ENCODE measurements at regions not wholly inside any gene's neighbourhood (a gene's known extent, or its start where the extent isn't known, plus 50 kb on each side); places are given as distances from the start of the nearest gene placed in this dataset.

DNA sequence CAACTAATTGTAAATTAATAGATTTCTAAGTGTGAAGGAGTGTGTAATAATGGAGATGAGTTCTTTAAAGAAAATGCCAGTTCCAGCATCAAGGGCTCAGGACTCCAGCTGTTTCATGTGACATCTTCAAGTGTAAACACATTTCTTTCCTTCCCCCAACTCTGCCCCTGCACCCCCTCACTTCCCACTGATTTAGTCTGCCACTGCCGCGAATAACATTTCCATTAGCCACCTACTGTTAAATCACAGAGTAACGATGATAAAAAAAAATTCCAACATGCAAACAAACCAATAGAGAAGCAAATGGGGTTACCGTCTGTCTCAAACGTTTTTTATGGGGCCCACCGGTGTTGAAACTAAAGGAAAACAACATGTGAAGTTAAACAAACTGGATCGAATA, 414.3 kb downstream of the SAMD5 start:
- no peak overlapping the region for H3K27ac ChIP-seq
- no peak for ATAC-seq
- intact Hi-C loops (cut with DNase I) = no loop called here
- no peak for DNase-seq
- H3K4me3 ChIP-seq = no peak overlapping the region
- WGBS, 2 donors = 37 to 49% methylated on average over 7 of the region's 7 CpGs
- no peaks in the 10 kb centered on the region for H3K36me3 ChIP-seq (replicated peaks in 1 of 2; ENCODE audit: insufficient read depth in 1 of 2, low read depth in 2 of 2)
- H3K27me3 ChIP-seq = no peaks in the 10 kb centered on the region
- no peaks in the 10 kb centered on the region for H3K9me3 ChIP-seq
- TF ChIP-seq CTCF (IDR thresholded peaks at IDR 0.05) (no peak), POLR2A (IDR thresholded peaks at IDR 0.05) (no peak)
- H3K4me1 ChIP-seq = no peaks in the 10 kb centered on the region

DNA sequence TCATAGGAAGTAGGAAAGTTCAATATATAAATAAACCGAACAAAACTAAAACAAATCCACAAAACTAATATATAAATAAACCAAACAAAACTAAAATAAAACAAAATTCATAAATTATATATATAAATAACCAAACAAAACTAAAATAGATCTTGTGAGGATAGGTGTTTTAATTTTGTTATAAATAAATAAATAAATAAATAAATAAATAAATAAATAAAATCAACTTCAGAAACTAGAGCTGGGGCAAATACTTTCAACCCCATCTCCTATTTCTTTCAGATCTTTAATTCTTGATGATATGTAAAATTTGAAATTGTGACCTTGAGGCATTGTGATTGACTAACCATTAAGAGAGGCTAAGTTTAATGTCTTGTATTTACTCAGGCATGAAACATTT, 416.1 kb downstream of the SAMD5 start:
- no peak overlapping the region for H3K27ac ChIP-seq
- no peak overlapping the region for H3K4me3 ChIP-seq
- TF ChIP-seq CTCF (IDR thresholded peaks at IDR 0.05) (no peak), POLR2A (IDR thresholded peaks at IDR 0.05) (no peak)
- H3K27me3 ChIP-seq = no peaks in the 10 kb centered on the region
- DNase-seq (no peak), ATAC-seq (no peak)
- H3K36me3 ChIP-seq (replicated peaks in 1 of 2; ENCODE audit: insufficient read depth in 1 of 2, low read depth in 2 of 2) = no peaks in the 10 kb centered on the region
- H3K9me3 ChIP-seq = no peaks in the 10 kb centered on the region
- intact Hi-C loops (cut with DNase I) = no loop called here
- whole genome bisulfite sequencing, 2 donors = 90 to 93% methylated on average over 1 of the region's 1 CpG
- no peaks in the 10 kb centered on the region for H3K4me1 ChIP-seq

DNA sequence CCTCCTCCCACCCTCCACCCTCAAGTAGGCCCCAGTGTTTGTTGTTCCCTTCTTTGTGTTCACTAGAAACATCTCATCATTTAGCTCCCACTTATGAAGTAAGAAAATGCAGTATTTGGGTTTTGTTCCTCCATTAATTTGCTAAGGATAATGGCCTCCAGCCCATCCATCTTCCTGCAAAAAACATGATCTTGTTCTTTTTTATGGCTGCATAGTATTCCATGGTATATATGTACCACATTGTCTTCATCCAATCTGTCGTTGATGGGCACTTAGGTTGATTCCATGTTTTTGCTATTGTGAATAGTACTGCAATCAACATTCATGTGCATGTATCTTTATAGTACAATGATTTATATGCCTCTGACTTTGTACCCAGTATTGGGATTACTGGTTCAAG, 416.8 kb upstream of the SASH1 start:
- no peaks in the 10 kb centered on the region for H3K36me3 ChIP-seq (replicated peaks in 1 of 2; ENCODE audit: insufficient read depth in 1 of 2, low read depth in 2 of 2)
- ATAC-seq (no peak), DNase-seq (no peak)
- intact Hi-C loops (cut with DNase I) = no loop called here
- no peaks in the 10 kb centered on the region for H3K9me3 ChIP-seq
- 55 to 78% methylated on average over 1 of the region's 1 CpG for WGBS, 2 donors
- H3K4me1 ChIP-seq = no peaks in the 10 kb centered on the region
- H3K27me3 ChIP-seq = no peaks in the 10 kb centered on the region
- no peak overlapping the region for H3K27ac ChIP-seq
- no peak overlapping the region for H3K4me3 ChIP-seq
- no peak for TF ChIP-seq POLR2A (IDR thresholded peaks at IDR 0.05)
- no peak for TF ChIP-seq CTCF (IDR thresholded peaks at IDR 0.05)

- intact Hi-C loops (cut with DNase I) = no loop called here
- Histone ChIP-seq H3K27me3 (no peaks in the 10 kb centered on the region), H3K9me3 (no peaks in the 10 kb centered on the region), H3K4me3 (no peak overlapping the region), H3K4me1 (no peaks in the 10 kb centered on the region), H3K27ac (no peak overlapping the region), H3K36me3 (replicated peaks in 1 of 2; ENCODE audit: insufficient read depth in 1 of 2, low read depth in 2 of 2) (no peaks in the 10 kb centered on the region)
- no peak for ATAC-seq
- no peak for DNase-seq
- no peak for TF ChIP-seq CTCF (IDR thresholded peaks at IDR 0.05)
- 73 to 87% methylated on average over 4 of the region's 4 CpGs for WGBS, 2 donors
Measured at GRCh38 chr6:147930745-147931144, 411.9 kb upstream of the SASH1 start.

GRCh38 chr6:147933224-147933623, 409.4 kb upstream of the SASH1 start:
- 15 to 17% methylated on average over 1 of the region's 1 CpG for WGBS, 2 donors
- intact Hi-C loops (cut with DNase I) = no loop called here
- TF ChIP-seq POLR2A (IDR thresholded peaks at IDR 0.05) (no peak), CTCF (IDR thresholded peaks at IDR 0.05) (no peak)

More at GRCh38 chr6:147933224-147933623, 409.4 kb upstream of the SASH1 start:
- no peak for DNase-seq
- H3K4me3 ChIP-seq = no peak overlapping the region
- no peak overlapping the region for H3K27ac ChIP-seq
- no peak for ATAC-seq
- H3K4me1 ChIP-seq = no peaks in the 10 kb centered on the region
- H3K9me3 ChIP-seq = no peaks in the 10 kb centered on the region
- H3K27me3 ChIP-seq = no peaks in the 10 kb centered on the region
- no peaks in the 10 kb centered on the region for H3K36me3 ChIP-seq (replicated peaks in 1 of 2; ENCODE audit: insufficient read depth in 1 of 2, low read depth in 2 of 2)

Data from body of pancreas (tissue), 4 donors.